ENCODE measurements at regions not wholly inside any gene's neighbourhood (a gene's known extent, or its start where the extent isn't known, plus 50 kb on each side); places are given as distances from the start of the nearest gene placed in this dataset.

DNA sequence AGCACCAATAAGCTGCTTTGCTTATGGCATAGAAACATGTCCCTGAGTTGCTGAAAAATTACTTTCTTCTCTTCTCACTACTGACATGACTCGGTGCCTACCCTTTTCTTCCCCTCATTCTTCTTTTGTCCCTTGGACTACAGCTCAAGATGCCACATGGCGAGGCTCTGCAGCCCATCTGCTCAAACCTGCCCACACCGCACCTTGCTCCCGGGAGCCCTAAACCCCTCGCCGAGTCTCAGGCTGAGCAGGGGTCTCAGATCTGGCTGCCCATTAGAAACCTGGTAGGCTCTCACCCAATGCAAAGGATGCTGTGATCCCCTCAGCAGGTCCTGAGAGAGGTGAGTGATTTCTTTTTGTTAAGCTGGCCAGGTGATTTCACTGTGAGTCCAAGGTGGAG lies 251.7 kb upstream of the IRX1 start:
- H3K4ac ChIP-seq (replicated peaks; ENCODE audit: insufficient read length, low read depth, low read length), result no peak overlapping the region

More for the DNA sequence above, 251.7 kb upstream of the IRX1 start:
- FAIRE-seq, result no peak
- no peak overlapping the region for H2BK15ac ChIP-seq (ENCODE audit: low read length)
- no peaks in the 10 kb centered on the region for H4K20me1 ChIP-seq (replicated peaks in 1 of 2; ENCODE audit: control insufficient read depth in 1 of 2, insufficient read depth in 2 of 2, low read length in 2 of 2)
- no peak overlapping the region for H3K4me3 ChIP-seq (ENCODE audit: extremely low read depth in 1 of 4, insufficient read depth in 2 of 4, low read depth in 3 of 4, low read length in 4 of 4)
- no peak overlapping the region for H2BK5ac ChIP-seq (ENCODE audit: low read depth, low read length)
- no peak overlapping the region for H3K56ac ChIP-seq (replicated peaks; ENCODE audit: insufficient read length, low read depth, low read length)
- CTCF ChIA-PET (ENCODE audit: partially characterized antibody), result interaction anchor here (0.6 to 1.0 kb wide), 2 partner anchors 11 to 26 kb away, joined by 3 to 4 read pairs; no protein-coding TSS in a partner anchor
- H4K5ac ChIP-seq (ENCODE audit: insufficient read length, low read depth, low read length), result no peak overlapping the region
- 90% methylated on average over 6 of the region's 6 CpGs; no CpG with 5 or more reads in 1 of the 2 experiments for WGBS, 2 experiments (ENCODE audit: extremely low coverage in 1 of 2, insufficient coverage in 1 of 2, insufficient read length in 1 of 2, insufficient replicate concordance in 2 of 2, low coverage in 1 of 2, low lambda C conversion rate in 2 of 2, missing lambda C conversion rate in 1 of 2)
- no peak overlapping the region for H3K4me2 ChIP-seq (ENCODE audit: insufficient read depth in 1 of 2, low read depth in 2 of 2, low read length in 2 of 2)
- POLR2A ChIA-PET (ENCODE audit: partially characterized antibody), result no interaction called here
- H3K27me3 ChIP-seq (replicated peaks in 1 of 4; ENCODE audit: control insufficient read depth in 3 of 4, extremely low read depth in 1 of 4, insufficient read depth in 3 of 4, low read length in 3 of 4), result no peaks in the 10 kb centered on the region
- no peaks in the 10 kb centered on the region; a peak in 1 of 7 replicates for H3K4me1 ChIP-seq (replicated peaks in 1 of 4; ENCODE audit: control insufficient read depth in 3 of 4, insufficient read depth in 4 of 4, low read length in 3 of 4)
- no peaks in the 10 kb centered on the region for H3K9me3 ChIP-seq (ENCODE audit: insufficient read depth in 2 of 2, low read depth in 1 of 2, low read length in 1 of 2)
- H3K79me1 ChIP-seq (ENCODE audit: low read depth, low read length), result no peaks in the 10 kb centered on the region; the same call in 1 of the 2 replicates
- no peak overlapping the region for H3K18ac ChIP-seq (ENCODE audit: extremely low read depth, low read length)
- no peaks in the 10 kb centered on the region for H3K79me2 ChIP-seq (ENCODE audit: control insufficient read depth in 1 of 2, insufficient read depth in 2 of 2, low read length in 2 of 2)
- no peak overlapping the region for H2AFZ ChIP-seq (ENCODE audit: low read length)
- TF ChIP-seq JUN (IDR thresholded peaks at IDR 0.05; ENCODE audit: low read depth, low read length), result no peak
- no peak for TF ChIP-seq PHF8 (conservative IDR thresholded peaks at IDR 0.05; ENCODE audit: low read depth, low read length)
- no peak for TF ChIP-seq JUND (IDR thresholded peaks at IDR 0.05; ENCODE audit: low read length)
- TF ChIP-seq, protein P1, sequence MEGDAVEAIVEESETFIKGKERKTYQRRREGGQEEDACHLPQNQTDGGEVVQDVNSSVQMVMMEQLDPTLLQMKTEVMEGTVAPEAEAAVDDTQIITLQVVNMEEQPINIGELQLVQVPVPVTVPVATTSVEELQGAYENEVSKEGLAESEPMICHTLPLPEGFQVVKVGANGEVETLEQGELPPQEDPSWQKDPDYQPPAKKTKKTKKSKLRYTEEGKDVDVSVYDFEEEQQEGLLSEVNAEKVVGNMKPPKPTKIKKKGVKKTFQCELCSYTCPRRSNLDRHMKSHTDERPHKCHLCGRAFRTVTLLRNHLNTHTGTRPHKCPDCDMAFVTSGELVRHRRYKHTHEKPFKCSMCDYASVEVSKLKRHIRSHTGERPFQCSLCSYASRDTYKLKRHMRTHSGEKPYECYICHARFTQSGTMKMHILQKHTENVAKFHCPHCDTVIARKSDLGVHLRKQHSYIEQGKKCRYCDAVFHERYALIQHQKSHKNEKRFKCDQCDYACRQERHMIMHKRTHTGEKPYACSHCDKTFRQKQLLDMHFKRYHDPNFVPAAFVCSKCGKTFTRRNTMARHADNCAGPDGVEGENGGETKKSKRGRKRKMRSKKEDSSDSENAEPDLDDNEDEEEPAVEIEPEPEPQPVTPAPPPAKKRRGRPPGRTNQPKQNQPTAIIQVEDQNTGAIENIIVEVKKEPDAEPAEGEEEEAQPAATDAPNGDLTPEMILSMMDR (IDR thresholded peaks at IDR 0.05; ENCODE audit: control extremely low read depth in 1 of 3, insufficient read depth in 1 of 3, low read depth in 1 of 3, low read length in 3 of 3), result no peak
- TF ChIP-seq RNF2 (IDR thresholded peaks at IDR 0.05; ENCODE audit: borderline replicate concordance, low read depth, low read length, missing control alignments, poor library complexity, severe bottlenecking), result no peak
- no peak for TF ChIP-seq CBX5 (IDR thresholded peaks at IDR 0.05; ENCODE audit: low read depth, low read length)
- no peak for TF ChIP-seq SAP30 (IDR thresholded peaks at IDR 0.05; ENCODE audit: insufficient read depth, insufficient replicate concordance, low read length)
- no peak overlapping the region for H3K27ac ChIP-seq (ENCODE audit: low read depth, low read length)
- no peak overlapping the region for H3K9ac ChIP-seq (replicated peaks in 1 of 4; ENCODE audit: extremely low read depth in 1 of 4, low read depth in 3 of 4, low read length in 3 of 4)
- H3K23me2 ChIP-seq (ENCODE audit: low read depth, low read length), result no peaks in the 10 kb centered on the region
- H2BK20ac ChIP-seq (ENCODE audit: low read length), result no peak overlapping the region
- H3K14ac ChIP-seq (ENCODE audit: insufficient read length), result no peak overlapping the region
- H4K8ac ChIP-seq (ENCODE audit: extremely low read depth, insufficient read depth, low read length), result no peak overlapping the region
- DNase-seq (ENCODE audit: low read depth in 1 of 2, low spot score in 2 of 2), result no peak
- no peak overlapping the region for H4K91ac ChIP-seq (replicated peaks; ENCODE audit: insufficient read length, low read length)
- H2BK12ac ChIP-seq (ENCODE audit: low read depth, low read length), result no peak overlapping the region
- no peak overlapping the region for H2BK120ac ChIP-seq (replicated peaks; ENCODE audit: low read depth, low read length)
- no peaks in the 10 kb centered on the region for H3K36me3 ChIP-seq (ENCODE audit: control insufficient read depth in 2 of 4, insufficient read depth in 4 of 4, low read length in 3 of 4)
- H3K23ac ChIP-seq (ENCODE audit: insufficient read length), result no peak overlapping the region
- H2AK5ac ChIP-seq (ENCODE audit: low read depth, low read length), result no peak overlapping the region
